GM12892 (cell line): ENCODE measurements at regions not wholly inside any gene's neighbourhood (a gene's known extent, or its start where the extent isn't known, plus 50 kb on each side); places are given as distances from the start of the nearest gene placed in this dataset.

ENCODE experiments used
- DNase-seq: peaks from one replicate; pipeline ENCODE4 v3.0.0; 2011; ENCODE audit not compliant: insufficient read length
- FAIRE-seq: peaks from 2 replicates; lab custom pipeline; 2011; peaks lifted over from hg19 to GRCh38; lab: Jason Lieb, UNC
- POLR2A ChIP-seq: IDR thresholded peaks from 2 replicates; pipeline ENCODE4 v1.6.1; 2011; ENCODE audit warnings: low read depth, low read length, control low read depth
- POLR2AphosphoS5 ChIP-seq: IDR thresholded peaks from 2 replicates; pipeline ENCODE4 v1.6.1; 2011; ENCODE audit warnings: low read depth, low read length, control low read depth
- TAF1 ChIP-seq: IDR thresholded peaks from 2 replicates; pipeline ENCODE4 v1.6.1; 2011; ENCODE audit warnings: low read depth, mild to moderate bottlenecking, control low read depth, low read length, borderline replicate concordance

GRCh38 chr2:80863147-80863714 is 558.7 kb upstream of the LRRTM1 start:
- FAIRE-seq (no peak), DNase-seq (no peak)
- TF ChIP-seq POLR2A (no peak), TAF1 (no peak), POLR2AphosphoS5 (no peak)

GRCh38 chr2:80858965-80859364 is 554.4 kb upstream of the LRRTM1 start:
- TF ChIP-seq POLR2AphosphoS5 (no peak), POLR2A (no peak), TAF1 (no peak)
- FAIRE-seq (no peak), DNase-seq (no peak)

GRCh38 chr2:80856227-80856626 is 551.7 kb upstream of the LRRTM1 start:
- FAIRE-seq (no peak), DNase-seq (no peak)
- no peak for TF ChIP-seq POLR2AphosphoS5
- no peak for TF ChIP-seq POLR2A
- no peak for TF ChIP-seq TAF1

GRCh38 chr2:80854831-80855230 is 550.3 kb upstream of the LRRTM1 start:
- DNase-seq, result no peak
- no peak for FAIRE-seq
- TF ChIP-seq POLR2AphosphoS5, result no peak
- TF ChIP-seq TAF1, result no peak
- TF ChIP-seq POLR2A, result no peak

- TF ChIP-seq TAF1, result no peak
- TF ChIP-seq POLR2AphosphoS5, result no peak
- TF ChIP-seq POLR2A, result no peak
- no peak for FAIRE-seq
- no peak for DNase-seq
Measured at GRCh38 chr2:80852808-80853139, 548.2 kb upstream of the LRRTM1 start.

- FAIRE-seq (no peak), DNase-seq (no peak)
- TF ChIP-seq POLR2AphosphoS5, result no peak
- TF ChIP-seq TAF1, result no peak
- TF ChIP-seq POLR2A, result no peak
Measured at GRCh38 chr2:80852079-80852807, 547.7 kb upstream of the LRRTM1 start.

GRCh38 chr2:80830891-80831290 is 526.3 kb upstream of the LRRTM1 start:
- TF ChIP-seq TAF1 (no peak), POLR2AphosphoS5 (no peak), POLR2A (no peak)
- no peak for DNase-seq
- FAIRE-seq, result no peak

GRCh38 chr2:80822999-80823398 is 518.4 kb upstream of the LRRTM1 start:
- FAIRE-seq (no peak), DNase-seq (no peak)
- TF ChIP-seq POLR2A, result no peak
- no peak for TF ChIP-seq TAF1
- TF ChIP-seq POLR2AphosphoS5, result no peak

- FAIRE-seq, result no peak
- DNase-seq, result no peak
- no peak for TF ChIP-seq TAF1
- no peak for TF ChIP-seq POLR2A
- TF ChIP-seq POLR2AphosphoS5, result no peak
Measured at GRCh38 chr2:80815259-80815658, 510.7 kb upstream of the LRRTM1 start.

GRCh38 chr2:80786584-80786983 is 482.0 kb upstream of the LRRTM1 start:
- TF ChIP-seq POLR2A, result no peak
- no peak for TF ChIP-seq TAF1
- TF ChIP-seq POLR2AphosphoS5, result no peak
- DNase-seq (no peak), FAIRE-seq (no peak)

GRCh38 chr2:80778704-80779103 is 474.2 kb upstream of the LRRTM1 start:
- no peak for FAIRE-seq
- TF ChIP-seq TAF1 (no peak), POLR2AphosphoS5 (no peak), POLR2A (no peak)
- no peak for DNase-seq

- no peak for FAIRE-seq
- TF ChIP-seq POLR2AphosphoS5, result no peak
- no peak for DNase-seq
Measured at GRCh38 chr2:80748592-80748991, 444.0 kb upstream of the LRRTM1 start.
